WTC11 (cell line): ENCODE measurements at regions not wholly inside any gene's neighbourhood (a gene's known extent, or its start where the extent isn't known, plus 50 kb on each side); places are given as distances from the start of the nearest gene placed in this dataset.

Source experiments
- CBFB ChIP-seq: sonication (generic); formaldehyde crosslinking; IDR thresholded peaks from 2 replicates; pipeline ENCODE4 v1.8.1; 2022; ENCODE audit warnings: mild to moderate bottlenecking, low read depth, missing genetic modification reagents
- CREM ChIP-seq: sonication (generic); formaldehyde crosslinking; IDR thresholded peaks from 2 replicates; pipeline ENCODE4 v1.8.1; 2022; ENCODE audit warnings: mild to moderate bottlenecking, missing genetic modification reagents, moderate library complexity
- NFE2L1 ChIP-seq: sonication (generic); formaldehyde crosslinking; IDR thresholded peaks from 2 replicates; pipeline ENCODE4 v1.8.1; 2023; ENCODE audit warnings: missing genetic modification reagents
- NR3C1 ChIP-seq: sonication (generic); formaldehyde crosslinking; conservative IDR thresholded peaks from 2 replicates; pipeline ENCODE4 v1.8.1; 2023; ENCODE audit warnings: low read depth, mild to moderate bottlenecking, missing genetic modification reagents
- TCF7 ChIP-seq: sonication (generic); formaldehyde crosslinking; IDR thresholded peaks from 2 replicates; pipeline ENCODE4 v1.8.0; 2022; ENCODE audit warnings: mild to moderate bottlenecking, low read depth, missing genetic modification reagents, moderate library complexity
- ZNF121 ChIP-seq: sonication (generic); formaldehyde crosslinking; IDR thresholded peaks from 2 replicates; pipeline ENCODE4 v1.8.0; 2023; ENCODE audit warnings: missing genetic modification reagents
- TF ChIP-seq, protein P1 (sequence below): fragments of 200-600 bp; IDR thresholded peaks from 2 replicates; pipeline ENCODE4 v1.8.0; 2022; ENCODE audit warnings: antibody characterized with exemption
- TF ChIP-seq, protein P2 (sequence below): sonication (generic); formaldehyde crosslinking; IDR thresholded peaks from 2 replicates; pipeline ENCODE4 v1.8.1; 2023; ENCODE audit warnings: mild to moderate bottlenecking, missing genetic modification reagents
- TF ChIP-seq, protein P3 (sequence below): sonication (generic); formaldehyde crosslinking; IDR thresholded peaks from 2 replicates; pipeline ENCODE4 v1.8.0; 2022; ENCODE audit warnings: mild to moderate bottlenecking, missing genetic modification reagents

DNA sequence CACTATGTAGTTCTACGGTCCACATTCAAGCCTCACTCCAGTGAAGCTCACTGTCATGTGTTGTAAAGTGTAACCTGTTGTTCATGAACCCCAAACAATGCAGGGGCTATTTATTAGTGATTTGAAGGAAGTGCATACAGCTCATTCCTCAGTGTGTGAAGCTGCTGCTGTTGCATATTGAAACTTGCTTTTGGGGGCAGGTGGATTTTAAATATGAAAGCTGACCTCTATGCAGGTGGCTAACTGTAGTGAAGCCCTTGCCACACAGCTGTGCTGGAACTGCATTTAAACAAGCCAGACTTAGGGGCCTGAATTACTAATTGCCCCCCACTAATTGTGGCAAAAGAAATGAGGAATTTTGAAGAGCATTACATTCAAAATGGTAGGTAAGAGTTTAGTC is 226.3 kb downstream of the ATP23 start:
- TF ChIP-seq, protein P1, sequence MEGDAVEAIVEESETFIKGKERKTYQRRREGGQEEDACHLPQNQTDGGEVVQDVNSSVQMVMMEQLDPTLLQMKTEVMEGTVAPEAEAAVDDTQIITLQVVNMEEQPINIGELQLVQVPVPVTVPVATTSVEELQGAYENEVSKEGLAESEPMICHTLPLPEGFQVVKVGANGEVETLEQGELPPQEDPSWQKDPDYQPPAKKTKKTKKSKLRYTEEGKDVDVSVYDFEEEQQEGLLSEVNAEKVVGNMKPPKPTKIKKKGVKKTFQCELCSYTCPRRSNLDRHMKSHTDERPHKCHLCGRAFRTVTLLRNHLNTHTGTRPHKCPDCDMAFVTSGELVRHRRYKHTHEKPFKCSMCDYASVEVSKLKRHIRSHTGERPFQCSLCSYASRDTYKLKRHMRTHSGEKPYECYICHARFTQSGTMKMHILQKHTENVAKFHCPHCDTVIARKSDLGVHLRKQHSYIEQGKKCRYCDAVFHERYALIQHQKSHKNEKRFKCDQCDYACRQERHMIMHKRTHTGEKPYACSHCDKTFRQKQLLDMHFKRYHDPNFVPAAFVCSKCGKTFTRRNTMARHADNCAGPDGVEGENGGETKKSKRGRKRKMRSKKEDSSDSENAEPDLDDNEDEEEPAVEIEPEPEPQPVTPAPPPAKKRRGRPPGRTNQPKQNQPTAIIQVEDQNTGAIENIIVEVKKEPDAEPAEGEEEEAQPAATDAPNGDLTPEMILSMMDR, result no peak
- no peak for TF ChIP-seq CREM (CRISPR knock-in tag)
- no peak for TF ChIP-seq TCF7
- TF ChIP-seq, protein P2, sequence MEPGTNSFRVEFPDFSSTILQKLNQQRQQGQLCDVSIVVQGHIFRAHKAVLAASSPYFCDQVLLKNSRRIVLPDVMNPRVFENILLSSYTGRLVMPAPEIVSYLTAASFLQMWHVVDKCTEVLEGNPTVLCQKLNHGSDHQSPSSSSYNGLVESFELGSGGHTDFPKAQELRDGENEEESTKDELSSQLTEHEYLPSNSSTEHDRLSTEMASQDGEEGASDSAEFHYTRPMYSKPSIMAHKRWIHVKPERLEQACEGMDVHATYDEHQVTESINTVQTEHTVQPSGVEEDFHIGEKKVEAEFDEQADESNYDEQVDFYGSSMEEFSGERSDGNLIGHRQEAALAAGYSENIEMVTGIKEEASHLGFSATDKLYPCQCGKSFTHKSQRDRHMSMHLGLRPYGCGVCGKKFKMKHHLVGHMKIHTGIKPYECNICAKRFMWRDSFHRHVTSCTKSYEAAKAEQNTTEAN (CRISPR knock-in tag), result no peak
- TF ChIP-seq, protein P3, sequence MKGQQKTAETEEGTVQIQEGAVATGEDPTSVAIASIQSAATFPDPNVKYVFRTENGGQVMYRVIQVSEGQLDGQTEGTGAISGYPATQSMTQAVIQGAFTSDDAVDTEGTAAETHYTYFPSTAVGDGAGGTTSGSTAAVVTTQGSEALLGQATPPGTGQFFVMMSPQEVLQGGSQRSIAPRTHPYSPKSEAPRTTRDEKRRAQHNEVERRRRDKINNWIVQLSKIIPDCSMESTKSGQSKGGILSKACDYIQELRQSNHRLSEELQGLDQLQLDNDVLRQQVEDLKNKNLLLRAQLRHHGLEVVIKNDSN (CRISPR knock-in tag), result no peak
- TF ChIP-seq NR3C1 (CRISPR knock-in tag), result no peak
- TF ChIP-seq CBFB, result no peak
- TF ChIP-seq ZNF121 (CRISPR knock-in tag), result no peak
- TF ChIP-seq NFE2L1 (CRISPR knock-in tag), result no peak
